PC-9 (cell line): ENCODE measurements at regions not wholly inside any gene's neighbourhood (a gene's known extent, or its start where the extent isn't known, plus 50 kb on each side); places are given as distances from the start of the nearest gene placed in this dataset.
A peak's percentile ranks its signal among the peaks of the same experiment; 100 is the strongest.

Source experiments
- BruUV-seq: library from RNA; stranded (reverse); fragments of 400-500 nt; replicated peaks from 2 replicates; lab custom pipeline; 2021; lab: Mats Ljungman, UMichigan
- CTCF ChIA-PET: fragments of 300-600 bp; sonication (Branson Sonifier 250); formaldehyde crosslinking; loops from one replicate; lab custom pipeline; 2022; ENCODE audit warnings: antibody characterized with exemption; lab: Charles Lee
- POLR2A ChIA-PET: fragments of 300-600 bp; sonication (Branson Sonifier 250); formaldehyde crosslinking; loops from one replicate; lab custom pipeline; 2022; ENCODE audit warnings: antibody characterized with exemption; ENCODE audit not compliant: unreplicated experiment; lab: Charles Lee
- DNase-seq, 2 experiments: peaks; one replicate each; pipeline versions ENCODE4 v3.0.0 to v3.0.0-alpha.2; 2015 to 2022; ENCODE audit warnings: mixed read lengths in 1 of 2
- H2AFZ ChIP-seq: fragments of 200-600 bp; sonication (generic); 2 replicates; pipeline ENCODE4 v1.8.1; 2017; ENCODE audit warnings: antibody characterized with exemption
- H3F3A ChIP-seq: fragments of 200-600 bp; sonication (generic); 2 replicates; pipeline ENCODE4 v1.8.1; 2017; ENCODE audit warnings: antibody characterized with exemption, mild to moderate bottlenecking, low read depth; ENCODE audit not compliant: insufficient read depth
- H3K27ac ChIP-seq: fragments of 200-600 bp; sonication (generic); 2 replicates; pipeline ENCODE4 v1.6.1; 2016; ENCODE audit warnings: mixed run types
- H3K27me3 ChIP-seq: fragments of 200-600 bp; sonication (generic); 2 replicates; pipeline ENCODE4 v1.6.1; 2016; ENCODE audit warnings: low read depth, mixed run types; ENCODE audit not compliant: insufficient read depth
- H3K36me3 ChIP-seq: fragments of 200-600 bp; sonication (generic); 2 replicates; pipeline ENCODE4 v1.6.1; 2016; ENCODE audit warnings: low read depth, mixed run types
- H3K4me1 ChIP-seq: fragments of 200-600 bp; sonication (generic); replicated peaks from 2 replicates; pipeline ENCODE4 v1.6.1; 2016; ENCODE audit warnings: mixed run types; ENCODE audit not compliant: insufficient read depth
- H3K4me2 ChIP-seq: fragments of 200-600 bp; sonication (generic); 2 replicates; pipeline ENCODE4 v1.6.1; 2017; ENCODE audit warnings: mixed run types
- H3K4me3 ChIP-seq: fragments of 200-600 bp; sonication (generic); 2 replicates; pipeline ENCODE4 v1.6.1; 2016; ENCODE audit warnings: mixed run types
- H3K79me2 ChIP-seq: fragments of 200-600 bp; sonication (generic); 2 replicates; pipeline ENCODE4 v1.6.1; 2017; ENCODE audit warnings: low read depth, mixed run types
- H3K9me2 ChIP-seq: fragments of 200-600 bp; sonication (generic); 2 replicates; pipeline ENCODE4 v1.8.1; 2017; ENCODE audit warnings: mild to moderate bottlenecking; ENCODE audit not compliant: insufficient read depth
- H3K9me3 ChIP-seq: fragments of 200-600 bp; sonication (generic); 2 replicates; pipeline ENCODE4 v1.8.1; 2016; ENCODE audit warnings: low read depth; ENCODE audit not compliant: insufficient read depth
- H4K20me1 ChIP-seq: fragments of 200-600 bp; sonication (generic); 2 replicates; pipeline ENCODE4 v1.8.1; 2017; ENCODE audit not compliant: insufficient read depth
- CTCF ChIP-seq: fragments of 200-600 bp; sonication (generic); conservative IDR thresholded peaks from 2 replicates; pipeline ENCODE4 v1.6.1; 2017; ENCODE audit warnings: mixed run types, antibody characterized with exemption, mild to moderate bottlenecking, moderate library complexity
- EZH2 ChIP-seq: fragments of 200-600 bp; sonication (generic); IDR thresholded peaks from 2 replicates; pipeline ENCODE4 v1.8.0; 2017; ENCODE audit warnings: antibody characterized with exemption, low read depth
- intact Hi-C: fragments of 100-400 bp; cut with micrococcal nuclease; formaldehyde crosslinking; loops from one replicate; pipeline ENCODE4 v1.10.0; 2022; ENCODE audit not compliant: unreplicated experiment

GRCh38 chr6:71420693-71421328, 132.2 kb downstream of the OGFRL1 start:
- Histone ChIP-seq H3K4me1 (peaks cover 30% of the 10 kb centered on the region), H3K27ac (peak overlapping the region; percentile 48), H3K79me2 (peaks cover 40% of the 10 kb centered on the region), H2AFZ (peak overlapping the region; percentile 84), H3K4me3 (peak overlapping the region; percentile 81), H3K36me3 (peaks cover 14% of the 10 kb centered on the region), H4K20me1 (no peaks in the 10 kb centered on the region), H3K27me3 (no peaks in the 10 kb centered on the region), H3K9me3 (no peaks in the 10 kb centered on the region), H3K4me2 (peak overlapping the region; percentile 82), H3F3A (0 out of 2 replicates have a peak, but pooled peaks cover 4% of the 10 kb centered on the region), H3K9me2 (no peaks in the 10 kb centered on the region)
- intact Hi-C loops: loop anchor here (1.0 to 5.0 kb wide), 3 partner anchors 37 to 89 kb away; no protein-coding TSS in a partner anchor
- BruUV-seq: no TSS peak
- TF ChIP-seq CTCF (no peak), EZH2 (no peak)
- ChIA-PET POLR2A (no interaction called here), CTCF (interaction anchor here (0.7 kb wide), 1 partner anchor 10 kb away, joined by 5 read pairs; no protein-coding TSS in a partner anchor)
- peak; percentile 89 to 96 for DNase-seq

GRCh38 chr6:71421611-71422010, 133.0 kb downstream of the OGFRL1 start:
- Histone ChIP-seq H2AFZ (peak overlapping the region; percentile 84), H3K27me3 (no peaks in the 10 kb centered on the region), H3K4me2 (peak overlapping the region; percentile 82), H3K36me3 (peaks cover 8% of the 10 kb centered on the region; the same call in 1 of the 2 replicates), H4K20me1 (no peaks in the 10 kb centered on the region), H3K9me2 (no peaks in the 10 kb centered on the region), H3K4me3 (peak overlapping the region; percentile 81), H3K27ac (peak overlapping the region; percentile 35; the same call in 1 of the 2 replicates), H3K4me1 (peaks cover 30% of the 10 kb centered on the region), H3K79me2 (peaks cover 39% of the 10 kb centered on the region), H3F3A (0 out of 2 replicates have a peak, but pooled peaks cover 4% of the 10 kb centered on the region), H3K9me3 (no peaks in the 10 kb centered on the region)
- POLR2A ChIA-PET: no interaction called here
- intact Hi-C loops: loop anchor here (5.0 kb wide), 1 partner anchor 56 kb away; no protein-coding TSS in a partner anchor
- CTCF ChIA-PET: no interaction called here
- TF ChIP-seq EZH2 (no peak), CTCF (no peak)
- no TSS peak for BruUV-seq
- no peak for DNase-seq

GRCh38 chr6:71430018-71430417, 141.4 kb downstream of the OGFRL1 start:
- Histone ChIP-seq H2AFZ (no peak overlapping the region), H3K79me2 (no peaks in the 10 kb centered on the region), H3K4me3 (no peak overlapping the region), H4K20me1 (no peaks in the 10 kb centered on the region), H3K4me2 (no peak overlapping the region), H3F3A (no peaks in the 10 kb centered on the region), H3K9me2 (no peaks in the 10 kb centered on the region), H3K36me3 (no peaks in the 10 kb centered on the region; the same call in 1 of the 2 replicates), H3K27me3 (no peaks in the 10 kb centered on the region), H3K9me3 (no peaks in the 10 kb centered on the region), H3K27ac (no peak overlapping the region), H3K4me1 (no peaks in the 10 kb centered on the region)
- intact Hi-C loops: no loop called here
- no peak for DNase-seq
- ChIA-PET POLR2A (interaction anchor here (0.7 kb wide), 1 partner anchor 61 kb away, joined by 5 read pairs; no protein-coding TSS in a partner anchor), CTCF (no interaction called here)
- no peak for TF ChIP-seq EZH2
- TF ChIP-seq CTCF: no peak
- BruUV-seq: no TSS peak
